Breast epithelium (tissue), 3 donors: ENCODE measurements at regions not wholly inside any gene's neighbourhood (a gene's known extent, or its start where the extent isn't known, plus 50 kb on each side); places are given as distances from the start of the nearest gene placed in this dataset.

Experiments
- POLR2A ChIP-seq: fragments of 450-650 bp; IDR thresholded peaks from one replicate; pipeline ENCODE4 v1.6.1; 2016; ENCODE audit warnings: antibody characterized with exemption, mild to moderate bottlenecking, moderate library complexity
- TF ChIP-seq, protein P1 (sequence below), 3 donors: fragments of 450-650 bp; IDR thresholded peaks; one replicate each; pipeline ENCODE4 v1.5.1; 2016 to 2017; ENCODE audit warnings: antibody characterized with exemption in 3 of 3, mild to moderate bottlenecking in 3 of 3, moderate library complexity in 3 of 3

DNA sequence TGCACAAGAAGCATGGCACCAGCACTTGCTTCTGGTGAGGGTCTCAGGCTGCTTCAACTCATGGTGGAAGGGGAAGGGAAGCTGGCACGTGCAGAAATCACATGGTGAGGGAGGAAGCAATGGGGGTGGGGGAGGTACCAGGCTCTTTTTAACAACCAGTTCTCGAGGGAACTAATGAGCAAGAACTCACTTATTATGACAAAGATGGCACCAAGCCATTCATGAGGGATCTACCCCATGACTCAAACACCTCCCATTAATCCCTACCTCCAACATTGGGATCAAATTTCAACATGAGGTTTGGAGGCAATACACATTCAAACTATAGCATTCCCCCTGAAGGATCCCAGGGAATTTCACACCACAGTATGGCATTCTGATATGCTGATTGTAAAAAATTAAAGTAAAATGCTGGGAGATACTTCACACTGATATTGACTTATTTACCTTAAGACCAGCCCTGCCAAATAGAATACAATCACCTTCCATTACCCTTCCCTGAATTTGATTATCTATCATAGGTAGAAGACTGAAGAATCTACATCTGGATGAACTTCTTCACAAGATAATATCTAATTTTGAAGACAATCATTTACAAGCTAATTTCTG is 201.7 kb upstream of the PLXNC1 start:
- TF ChIP-seq, protein P1, sequence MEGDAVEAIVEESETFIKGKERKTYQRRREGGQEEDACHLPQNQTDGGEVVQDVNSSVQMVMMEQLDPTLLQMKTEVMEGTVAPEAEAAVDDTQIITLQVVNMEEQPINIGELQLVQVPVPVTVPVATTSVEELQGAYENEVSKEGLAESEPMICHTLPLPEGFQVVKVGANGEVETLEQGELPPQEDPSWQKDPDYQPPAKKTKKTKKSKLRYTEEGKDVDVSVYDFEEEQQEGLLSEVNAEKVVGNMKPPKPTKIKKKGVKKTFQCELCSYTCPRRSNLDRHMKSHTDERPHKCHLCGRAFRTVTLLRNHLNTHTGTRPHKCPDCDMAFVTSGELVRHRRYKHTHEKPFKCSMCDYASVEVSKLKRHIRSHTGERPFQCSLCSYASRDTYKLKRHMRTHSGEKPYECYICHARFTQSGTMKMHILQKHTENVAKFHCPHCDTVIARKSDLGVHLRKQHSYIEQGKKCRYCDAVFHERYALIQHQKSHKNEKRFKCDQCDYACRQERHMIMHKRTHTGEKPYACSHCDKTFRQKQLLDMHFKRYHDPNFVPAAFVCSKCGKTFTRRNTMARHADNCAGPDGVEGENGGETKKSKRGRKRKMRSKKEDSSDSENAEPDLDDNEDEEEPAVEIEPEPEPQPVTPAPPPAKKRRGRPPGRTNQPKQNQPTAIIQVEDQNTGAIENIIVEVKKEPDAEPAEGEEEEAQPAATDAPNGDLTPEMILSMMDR (IDR thresholded peaks at IDR 0.05) = no peak
- TF ChIP-seq POLR2A = no peak
